ENCODE measurements at regions not wholly inside any gene's neighbourhood (a gene's known extent, or its start where the extent isn't known, plus 50 kb on each side); places are given as distances from the start of the nearest gene placed in this dataset.

DNA sequence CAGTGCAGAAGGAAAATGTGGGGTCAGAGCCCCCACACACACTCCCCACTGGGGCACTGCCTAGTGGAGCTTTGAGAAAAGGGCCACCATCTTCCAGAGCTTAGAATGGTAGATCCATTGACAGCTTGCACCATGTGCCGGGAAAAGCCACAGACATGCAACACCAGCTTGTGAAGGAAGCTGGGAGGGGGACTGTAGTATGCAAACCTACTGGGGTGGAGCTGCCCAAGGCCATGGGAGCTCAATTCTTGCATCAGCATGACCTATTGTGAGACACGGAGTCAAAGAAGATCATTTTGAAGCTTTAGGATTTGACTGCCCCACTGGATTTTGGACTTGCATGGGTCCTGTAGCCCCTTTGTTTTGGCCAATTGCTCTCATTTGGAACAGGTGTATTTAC lies 142.8 kb upstream of the ARHGEF9 start:
- Mint-ChIP-seq H3K27ac (no peak overlapping the region), H3K27me3 (no peaks in the 10 kb centered on the region), H3K9me3 (peaks cover 10% of the 10 kb centered on the region), H3K36me3 (ENCODE audit: low read depth) (no peaks in the 10 kb centered on the region), H3K4me3 (no peak overlapping the region), H3K4me1 (ENCODE audit: low read depth) (no peaks in the 10 kb centered on the region)
- TF ChIP-seq CTCF (IDR thresholded peaks at IDR 0.05): no peak
- intact Hi-C loops (cut with micrococcal nuclease): no loop called here
- POLR2A ChIA-PET: no interaction called here
- CTCF ChIA-PET: no interaction called here
- DNase-seq (no peak), ATAC-seq (no peak)

GRCh38 chrX:63922221-63922620 lies 137.2 kb upstream of the ARHGEF9 start:
- ATAC-seq: no peak
- H3K9me3 Mint-ChIP-seq: peaks cover 21% of the 10 kb centered on the region
- POLR2A ChIA-PET: no interaction called here
- CTCF ChIA-PET: no interaction called here
- DNase-seq: no peak
- no peak overlapping the region for H3K27ac Mint-ChIP-seq
- no peaks in the 10 kb centered on the region for H3K4me1 Mint-ChIP-seq (ENCODE audit: low read depth)
- no peaks in the 10 kb centered on the region for H3K36me3 Mint-ChIP-seq (ENCODE audit: low read depth)
- TF ChIP-seq CTCF (IDR thresholded peaks at IDR 0.05): no peak
- intact Hi-C loops (cut with micrococcal nuclease): no loop called here
- H3K4me3 Mint-ChIP-seq: no peak overlapping the region
- no peaks in the 10 kb centered on the region for H3K27me3 Mint-ChIP-seq

DNA sequence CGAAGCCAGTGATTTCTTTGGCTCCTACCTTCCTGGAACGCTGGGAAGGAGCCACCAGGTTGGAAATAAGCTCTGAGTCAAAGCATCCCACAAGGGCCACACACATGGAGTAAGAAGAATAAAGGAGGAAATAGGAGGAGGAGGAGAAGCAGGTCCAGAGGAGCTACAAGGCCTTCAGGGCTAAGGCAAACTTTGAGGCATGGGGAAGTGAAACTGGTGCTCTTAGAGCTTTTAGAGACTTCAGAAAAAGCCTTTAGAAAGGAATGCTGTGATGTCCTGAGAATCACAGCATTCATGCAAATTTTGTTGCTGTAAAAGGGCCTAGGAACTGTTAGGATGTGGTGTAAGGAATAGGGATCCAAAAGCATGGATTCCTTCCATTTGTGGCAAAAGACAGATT lies 135.9 kb upstream of the ARHGEF9 start:
- Mint-ChIP-seq H3K27ac (no peak overlapping the region), H3K4me3 (no peak overlapping the region), H3K27me3 (no peaks in the 10 kb centered on the region), H3K4me1 (ENCODE audit: low read depth) (no peaks in the 10 kb centered on the region), H3K9me3 (peaks cover 21% of the 10 kb centered on the region), H3K36me3 (ENCODE audit: low read depth) (no peaks in the 10 kb centered on the region)
- DNase-seq (no peak), ATAC-seq (no peak)
- intact Hi-C loops (cut with micrococcal nuclease): no loop called here
- TF ChIP-seq CTCF (IDR thresholded peaks at IDR 0.05): no peak
- POLR2A ChIA-PET: no interaction called here
- CTCF ChIA-PET: no interaction called here

GRCh38 chrX:63919081-63919480 lies 134.1 kb upstream of the ARHGEF9 start:
- POLR2A ChIA-PET: no interaction called here
- H3K27ac Mint-ChIP-seq: no peak overlapping the region
- no peak overlapping the region for H3K4me3 Mint-ChIP-seq
- H3K27me3 Mint-ChIP-seq: no peaks in the 10 kb centered on the region
- TF ChIP-seq CTCF (IDR thresholded peaks at IDR 0.05): no peak
- CTCF ChIA-PET: no interaction called here
- ATAC-seq (no peak), DNase-seq (no peak)
- intact Hi-C loops (cut with micrococcal nuclease): no loop called here
- H3K9me3 Mint-ChIP-seq: peaks cover 18% of the 10 kb centered on the region
- no peaks in the 10 kb centered on the region for H3K36me3 Mint-ChIP-seq (ENCODE audit: low read depth)
- H3K4me1 Mint-ChIP-seq (ENCODE audit: low read depth): no peaks in the 10 kb centered on the region

DNA sequence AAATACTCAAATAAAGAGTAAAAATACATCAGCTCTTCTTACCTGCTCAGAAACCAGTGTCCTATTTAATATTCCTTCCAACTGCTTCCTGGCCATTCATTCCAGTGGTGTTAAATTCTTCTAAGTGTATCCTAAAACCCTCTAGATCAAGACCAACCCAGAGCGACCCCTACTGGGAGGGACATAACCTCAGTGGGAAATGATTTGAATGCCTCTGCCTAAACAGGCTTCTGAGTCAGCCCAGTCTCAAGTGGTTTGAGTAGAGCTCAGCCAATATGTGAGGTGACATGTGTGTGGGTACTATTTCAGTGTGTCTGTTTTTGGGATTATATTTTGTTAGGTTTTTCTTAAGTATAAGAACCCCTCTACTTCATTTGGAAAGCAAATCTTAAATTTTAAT lies 133.6 kb upstream of the ARHGEF9 start:
- intact Hi-C loops (cut with micrococcal nuclease): no loop called here
- H3K27me3 Mint-ChIP-seq: no peaks in the 10 kb centered on the region
- ATAC-seq (no peak), DNase-seq (no peak)
- H3K4me3 Mint-ChIP-seq: no peak overlapping the region
- TF ChIP-seq CTCF (IDR thresholded peaks at IDR 0.05): no peak
- H3K27ac Mint-ChIP-seq: no peak overlapping the region
- H3K36me3 Mint-ChIP-seq (ENCODE audit: low read depth): no peaks in the 10 kb centered on the region
- no peaks in the 10 kb centered on the region for H3K4me1 Mint-ChIP-seq (ENCODE audit: low read depth)
- POLR2A ChIA-PET: no interaction called here
- CTCF ChIA-PET: no interaction called here
- H3K9me3 Mint-ChIP-seq: peaks cover 18% of the 10 kb centered on the region

Data from activated CD8-positive, alpha-beta T cell treated with anti-CD3 and anti-CD28 coated beads for 36 hours (primary cell).